SK-N-SH (cell line): ENCODE measurements at regions not wholly inside any gene's neighbourhood (a gene's known extent, or its start where the extent isn't known, plus 50 kb on each side); places are given as distances from the start of the nearest gene placed in this dataset.

Experiments
- CTCF ChIA-PET: fragments of 300-600, 350-600 bp; formaldehyde crosslinking; extraction: SDS; loops from one replicate; lab custom pipeline; 2021; lab: Yijun Ruan, JAX
- POLR2A ChIA-PET: fragments of 350-600 bp; sonication (Branson Sonifier 250); formaldehyde crosslinking; extraction: SDS; loops from one replicate; lab custom pipeline; 2020; ENCODE audit warnings: antibody characterized with exemption, inconsistent platforms; lab: Yijun Ruan, JAX
- DNase-seq: peaks from one replicate; pipeline ENCODE4 v3.0.0; 2012
- H2AFZ ChIP-seq: fragments of 200-600 bp; sonication (generic); 2 replicates; pipeline ENCODE4 v1.8.1; 2016; ENCODE audit warnings: antibody characterized with exemption, mild to moderate bottlenecking, low read depth
- H3F3A ChIP-seq: fragments of 200-600 bp; sonication (generic); replicated peaks from 2 replicates; pipeline ENCODE3; 2016; ENCODE audit warnings: antibody characterized with exemption, mild to moderate bottlenecking; ENCODE audit not compliant: insufficient read depth
- H3K27ac ChIP-seq, 2 experiments: fragments of 200-500 bp in 1 of 2; fragments of 200-600 bp in 1 of 2; sonication (Bioruptor generic) in 1 of 2; sonication (generic), shearing (Covaris generic) in 1 of 2; 2 replicates each; pipeline versions ENCODE4 v1.5.1 to v1.6.1; 2014 to 2016; ENCODE audit warnings: low read depth in 2 of 2, inconsistent platforms in 1 of 2, low read length in 1 of 2, mild to moderate bottlenecking in 1 of 2, mixed read lengths in 1 of 2
- H3K27me3 ChIP-seq: fragments of 200-600 bp; sonication (generic), shearing (Covaris generic); 2 replicates; pipeline ENCODE4 v1.6.1; 2016; ENCODE audit warnings: mixed run types; ENCODE audit not compliant: insufficient read depth
- H3K36me3 ChIP-seq, 2 experiments: fragments of 200-500 bp in 1 of 2; fragments of 200-600 bp in 1 of 2; sonication (Bioruptor generic) in 1 of 2; sonication (generic) in 1 of 2; replicated peaks in 1 of 2; 2 replicates each; pipeline versions ENCODE3 to v1.5.1; 2014 to 2016; ENCODE audit warnings: low read length in 1 of 2, mild to moderate bottlenecking in 1 of 2; ENCODE audit not compliant: insufficient read depth in 2 of 2, control insufficient read depth in 1 of 2
- H3K4me1 ChIP-seq, 2 experiments: fragments of 200-500 bp in 1 of 2; fragments of 200-600 bp in 1 of 2; sonication (Bioruptor generic) in 1 of 2; sonication (generic), shearing (Covaris generic) in 1 of 2; 2 replicates each; pipeline versions ENCODE4 v1.5.1 to v1.6.1; 2014 to 2016; ENCODE audit warnings: low read depth in 1 of 2, low read length in 1 of 2, mixed run types in 1 of 2; ENCODE audit not compliant: insufficient read depth in 2 of 2, control insufficient read depth in 1 of 2
- H3K4me2 ChIP-seq: fragments of 200-600 bp; sonication (generic), shearing (Covaris generic); 2 replicates; pipeline ENCODE4 v1.6.1; 2017; ENCODE audit warnings: mixed run types
- H3K4me3 ChIP-seq, 2 experiments: fragments of 200-500 bp in 1 of 2; fragments of 200-600 bp in 1 of 2; sonication (Bioruptor generic) in 1 of 2; sonication (generic), shearing (Covaris generic) in 1 of 2; 2 replicates each; pipeline versions ENCODE4 v1.5.1 to v1.8.1; 2014 to 2016; ENCODE audit warnings: low read depth in 2 of 2, inconsistent platforms in 1 of 2, low read length in 1 of 2, mild to moderate bottlenecking in 1 of 2, mixed read lengths in 1 of 2, moderate library complexity in 1 of 2
- H3K79me2 ChIP-seq: fragments of 200-600 bp; sonication (generic); 2 replicates; pipeline ENCODE4 v1.8.1; 2017; ENCODE audit warnings: mild to moderate bottlenecking; ENCODE audit not compliant: insufficient read depth
- H3K9ac ChIP-seq: fragments of 200-600 bp; sonication (generic); 2 replicates; pipeline ENCODE4 v1.6.1; 2017; ENCODE audit warnings: mixed run types
- H3K9me2 ChIP-seq: fragments of 200-600 bp; sonication (generic); 2 replicates; pipeline ENCODE4 v1.6.1; 2017; ENCODE audit warnings: mixed run types
- H3K9me3 ChIP-seq: fragments of 200-600 bp; sonication (generic); 2 replicates; pipeline ENCODE4 v1.6.1; 2017; ENCODE audit warnings: mixed run types, mild to moderate bottlenecking, moderate library complexity
- H4K20me1 ChIP-seq: fragments of 200-600 bp; sonication (generic); 2 replicates; pipeline ENCODE4 v1.6.1; 2017; ENCODE audit warnings: mild to moderate bottlenecking, mixed run types; ENCODE audit not compliant: insufficient read depth
- CTCF ChIP-seq: fragments of 200-600 bp; sonication (generic); IDR thresholded peaks from 2 replicates; pipeline ENCODE4 v1.6.1; 2017; ENCODE audit warnings: antibody characterized with exemption, mild to moderate bottlenecking, moderate library complexity
- ELF1 ChIP-seq: IDR thresholded peaks from 2 replicates; pipeline ENCODE4 v1.4.0; 2012
- FOSL2 ChIP-seq: IDR thresholded peaks from 2 replicates; pipeline ENCODE4 v1.4.0; 2012; ENCODE audit warnings: low read depth, mild to moderate bottlenecking, moderate library complexity, borderline replicate concordance
- GABPA ChIP-seq: IDR thresholded peaks from 2 replicates; pipeline ENCODE4 v1.4.0; 2012; ENCODE audit warnings: low read depth, mild to moderate bottlenecking
- GATA2 ChIP-seq: sonication (generic); formaldehyde crosslinking; IDR thresholded peaks from 2 replicates; pipeline ENCODE4 v1.5.0; 2020; ENCODE audit warnings: mild to moderate bottlenecking, missing genetic modification reagents
- JUND ChIP-seq: IDR thresholded peaks from 2 replicates; pipeline ENCODE4 v1.4.0; 2012
- MAX ChIP-seq: IDR thresholded peaks from 2 replicates; pipeline ENCODE4 v1.4.0; 2012; ENCODE audit warnings: low read depth
- NFIC ChIP-seq: IDR thresholded peaks from 2 replicates; pipeline ENCODE4 v1.4.0; 2012; ENCODE audit warnings: borderline replicate concordance
- RAD21 ChIP-seq: IDR thresholded peaks from 2 replicates; pipeline ENCODE4 v1.6.1; 2012; ENCODE audit warnings: mild to moderate bottlenecking, low read length
- RCOR1 ChIP-seq: fragments of 150-350 bp; IDR thresholded peaks from 2 replicates; pipeline ENCODE4 v1.6.1; 2017; ENCODE audit warnings: antibody characterized with exemption, low read length
- RFX5 ChIP-seq: IDR thresholded peaks from 2 replicates; pipeline ENCODE4 v1.6.1; 2012; ENCODE audit warnings: mild to moderate bottlenecking, improper control_type of control experiment, low read length
- RXRA ChIP-seq: IDR thresholded peaks from 2 replicates; pipeline ENCODE4 v1.4.0; 2012; ENCODE audit warnings: low read depth, mild to moderate bottlenecking, borderline replicate concordance
- SIN3A ChIP-seq: IDR thresholded peaks from 2 replicates; pipeline ENCODE4 v1.6.1; 2012; ENCODE audit warnings: low read depth, mild to moderate bottlenecking, low read length, moderate library complexity, borderline replicate concordance
- SMC3 ChIP-seq: IDR thresholded peaks from 2 replicates; pipeline ENCODE4 v1.6.1; 2012; ENCODE audit warnings: low read depth, low read length, improper control_type of control experiment
- TCF12 ChIP-seq: IDR thresholded peaks from 2 replicates; pipeline ENCODE4 v1.4.0; 2012
- USF1 ChIP-seq: IDR thresholded peaks from 2 replicates; pipeline ENCODE4 v1.4.0; 2012; ENCODE audit warnings: low read depth, borderline replicate concordance
- USF2 ChIP-seq: fragments of 150-350 bp; IDR thresholded peaks from 2 replicates; pipeline ENCODE4 v1.6.1; 2017; ENCODE audit warnings: antibody characterized with exemption, low read length, low read depth, borderline replicate concordance
- WGBS: methylation state at CpG from one replicate; pipeline ENCODE4 v1.1.6; 2017; ENCODE audit warnings: low lambda C conversion rate; 5-methylcytosine and 5-hydroxymethylcytosine counted together

GRCh38 chr1:182211386-182211785 lies 149.9 kb upstream of the ZNF648 start:
- H3K9me2 ChIP-seq = no peaks in the 10 kb centered on the region
- no peaks in the 10 kb centered on the region for H3K9me3 ChIP-seq
- CTCF ChIA-PET = no interaction called here
- no peaks in the 10 kb centered on the region for H3K27me3 ChIP-seq
- H3K4me1 ChIP-seq = peaks cover 0 to 4% of the 10 kb centered on the region in 2 experiments; a peak in 1 of 4 replicates
- no peak overlapping the region for H3K27ac ChIP-seq
- H3K4me3 ChIP-seq = no peak overlapping the region
- no peak overlapping the region for H3K4me2 ChIP-seq
- H3K36me3 ChIP-seq = no peaks in the 10 kb centered on the region
- TF ChIP-seq NFIC (no peak), CTCF (no peak), USF2 (no peak), TCF12 (no peak), MAX (no peak), RAD21 (no peak), RXRA (no peak), FOSL2 (no peak), SIN3A (no peak), RCOR1 (no peak), GATA2 (CRISPR knock-in tag) (no peak), USF1 (no peak), JUND (no peak), GABPA (no peak), ELF1 (no peak), SMC3 (no peak)
- TF ChIP-seq, all 33 proteins: peak for 0
- Histone ChIP-seq H3K9ac (no peak overlapping the region), H3K79me2 (no peaks in the 10 kb centered on the region), H2AFZ (no peak overlapping the region), H3F3A (no peaks in the 10 kb centered on the region), H4K20me1 (no peaks in the 10 kb centered on the region)
- DNase-seq = no peak
- POLR2A ChIA-PET = no interaction called here

- Histone ChIP-seq H3K27ac (no peak overlapping the region), H3K36me3 (no peaks in the 10 kb centered on the region), H3K4me1 (peaks cover 0 to 4% of the 10 kb centered on the region in 2 experiments; a peak in 1 of 4 replicates), H3K9ac (no peak overlapping the region), H3K9me3 (no peaks in the 10 kb centered on the region), H3K79me2 (no peaks in the 10 kb centered on the region), H4K20me1 (no peaks in the 10 kb centered on the region), H2AFZ (no peak overlapping the region)
- POLR2A ChIA-PET = no interaction called here
- 13% methylated on average over 1 of the region's 1 CpG for WGBS
- CTCF ChIA-PET = interaction anchor here (1.6 to 2.6 kb wide), 3 partner anchors 13 to 186 kb away, joined by 3 to 8 read pairs (median 8); no protein-coding TSS in a partner anchor
- TF ChIP-seq USF2 = no peak
- TF ChIP-seq RCOR1 = no peak
- TF ChIP-seq RFX5 = no peak
- TF ChIP-seq RAD21 = no peak
- TF ChIP-seq, all 33 proteins: peak for 0
- Histone ChIP-seq H3K4me3 (no peak overlapping the region), H3K4me2 (no peak overlapping the region), H3K9me2 (no peaks in the 10 kb centered on the region), H3F3A (no peaks in the 10 kb centered on the region), H3K27me3 (no peaks in the 10 kb centered on the region)
- no peak for DNase-seq
Observed at GRCh38 chr1:182210417-182210816, 148.9 kb upstream of the ZNF648 start.
